ENCODE measurements at regions not wholly inside any gene's neighbourhood (a gene's known extent, or its start where the extent isn't known, plus 50 kb on each side); places are given as distances from the start of the nearest gene placed in this dataset.
"Not testable (repeated sequence)": the region's sequence is repeated elsewhere in the genome, so short reads cannot be mapped to it uniquely, and the experiment has no call there.

GRCh38 chr1:194062526-194062925 lies 876.1 kb upstream of the B3GALT2 start:
- no peak overlapping the region for H3K4me3 ChIP-seq (ENCODE audit: low read length)
- no peak for DNase-seq (ENCODE audit: low read depth)
- no peak for TF ChIP-seq CTCF (conservative IDR thresholded peaks at IDR 0.05; ENCODE audit: low read length)

- DNase-seq (ENCODE audit: low read depth) = no peak
- H3K4me3 ChIP-seq (ENCODE audit: low read length) = no peak overlapping the region
- TF ChIP-seq CTCF (conservative IDR thresholded peaks at IDR 0.05; ENCODE audit: low read length) = no peak
Observed at GRCh38 chr1:194060481-194060880, 874.1 kb upstream of the B3GALT2 start.

- DNase-seq (ENCODE audit: low read depth); H3K4me3 ChIP-seq (ENCODE audit: low read length): not testable (repeated sequence)
Observed at GRCh38 chr1:194058268-194058667, 871.9 kb upstream of the B3GALT2 start.

- no peak for TF ChIP-seq CTCF (conservative IDR thresholded peaks at IDR 0.05; ENCODE audit: low read length)
- no peak overlapping the region for H3K4me3 ChIP-seq (ENCODE audit: low read length)
- DNase-seq (ENCODE audit: low read depth) = no peak
Observed at GRCh38 chr1:194056169-194056568, 869.8 kb upstream of the B3GALT2 start.

- no peak for DNase-seq (ENCODE audit: low read depth)
- H3K4me3 ChIP-seq (ENCODE audit: low read length) = no peak overlapping the region
- TF ChIP-seq CTCF (conservative IDR thresholded peaks at IDR 0.05; ENCODE audit: low read length) = no peak
Observed at GRCh38 chr1:194055536-194055935, 869.1 kb upstream of the B3GALT2 start.

GRCh38 chr1:194052514-194053338 lies 866.3 kb upstream of the B3GALT2 start:
- H3K4me3 ChIP-seq (ENCODE audit: low read length) = no peak overlapping the region
- no peak for TF ChIP-seq CTCF (conservative IDR thresholded peaks at IDR 0.05; ENCODE audit: low read length)
- DNase-seq (ENCODE audit: low read depth) = no peak

- H3K4me3 ChIP-seq (ENCODE audit: low read length) = no peak overlapping the region
- TF ChIP-seq CTCF (conservative IDR thresholded peaks at IDR 0.05; ENCODE audit: low read length) = no peak
- DNase-seq (ENCODE audit: low read depth) = no peak
Observed at GRCh38 chr1:194047921-194048320, 861.5 kb upstream of the B3GALT2 start.
